Tibial artery (tissue), 4 donors: ENCODE measurements at regions not wholly inside any gene's neighbourhood (a gene's known extent, or its start where the extent isn't known, plus 50 kb on each side); places are given as distances from the start of the nearest gene placed in this dataset.

Source experiments
- DNase-seq, 2 donors: peaks; one replicate each; pipeline ENCODE4 v3.0.0-alpha.2; 2019
- H3K27ac ChIP-seq, 2 donors: fragments of 200-600 bp; sonication (generic) in 1 of 2; 1 replicate in 1 of 2; 2 replicates in 1 of 2; pipeline ENCODE4 v1.5.1; 2018 to 2019; ENCODE audit warnings: mild to moderate bottlenecking in 1 of 2
- H3K27me3 ChIP-seq, 2 donors: fragments of 200-600 bp; sonication (generic) in 1 of 2; one replicate each; pipeline versions ENCODE4 v1.5.1 to v1.6.0; 2016 to 2019
- H3K36me3 ChIP-seq, 3 donors: fragments of 200-600 bp; sonication (generic) in 2 of 3; one replicate each; pipeline ENCODE4 v1.5.1; 2016 to 2019; ENCODE audit warnings: mild to moderate bottlenecking in 2 of 3
- H3K4me1 ChIP-seq, 4 donors: fragments of 200-600 bp; sonication (generic) in 2 of 4; 1 replicate in 3 of 4; 2 replicates in 1 of 4; pipeline ENCODE4 v1.5.1; 2016 to 2019
- H3K4me3 ChIP-seq, 2 donors: fragments of 200-600 bp; sonication (generic) in 1 of 2; 1 replicate in 1 of 2; 2 replicates in 1 of 2; pipeline ENCODE4 v1.5.1; 2018 to 2019; ENCODE audit warnings: mild to moderate bottlenecking in 2 of 2
- H3K9me3 ChIP-seq, 3 donors: fragments of 200-600 bp; sonication (generic) in 1 of 3; one replicate each; pipeline ENCODE4 v1.5.1; 2016 to 2019
- CTCF ChIP-seq, 2 experiments: fragments of 200-600 bp in 1 of 2; fragments of 450-650 bp in 1 of 2; IDR thresholded peaks; one replicate each; pipeline ENCODE4 v1.5.1; 2017 to 2019; ENCODE audit warnings: antibody characterized with exemption in 2 of 2, mild to moderate bottlenecking in 1 of 2, moderate library complexity in 1 of 2
- intact Hi-C: fragments of 100-400 bp; cut with DNase I; formaldehyde crosslinking; loops from one replicate; pipeline ENCODE4 v1.15.0; 2023; ENCODE audit warnings: low total_unique reads

GRCh38 chr13:111461445-111462149, 141.2 kb downstream of the TEX29 start:
- Histone ChIP-seq H3K27ac (no peak overlapping the region), H3K27me3 (peaks cover 0 to 37% of the 10 kb centered on the region in 2 donors), H3K4me1 (no peaks in the 10 kb centered on the region), H3K4me3 (no peak overlapping the region), H3K36me3 (no peaks in the 10 kb centered on the region), H3K9me3 (peaks cover 0 to 2% (median 0%) of the 10 kb centered on the region in 3 donors)
- TF ChIP-seq CTCF (IDR thresholded peaks at IDR 0.05): no peak
- intact Hi-C loops: no loop called here
- DNase-seq: no peak

- Histone ChIP-seq H3K4me3 (no peak overlapping the region), H3K36me3 (no peaks in the 10 kb centered on the region), H3K4me1 (no peaks in the 10 kb centered on the region), H3K27ac (no peak overlapping the region), H3K9me3 (no peaks in the 10 kb centered on the region), H3K27me3 (peaks cover 0 to 38% of the 10 kb centered on the region in 2 donors)
- intact Hi-C loops: no loop called here
- DNase-seq: no peak
- no peak for TF ChIP-seq CTCF (IDR thresholded peaks at IDR 0.05)
Observed at GRCh38 chr13:111462221-111462764, 141.9 kb downstream of the TEX29 start.

DNA sequence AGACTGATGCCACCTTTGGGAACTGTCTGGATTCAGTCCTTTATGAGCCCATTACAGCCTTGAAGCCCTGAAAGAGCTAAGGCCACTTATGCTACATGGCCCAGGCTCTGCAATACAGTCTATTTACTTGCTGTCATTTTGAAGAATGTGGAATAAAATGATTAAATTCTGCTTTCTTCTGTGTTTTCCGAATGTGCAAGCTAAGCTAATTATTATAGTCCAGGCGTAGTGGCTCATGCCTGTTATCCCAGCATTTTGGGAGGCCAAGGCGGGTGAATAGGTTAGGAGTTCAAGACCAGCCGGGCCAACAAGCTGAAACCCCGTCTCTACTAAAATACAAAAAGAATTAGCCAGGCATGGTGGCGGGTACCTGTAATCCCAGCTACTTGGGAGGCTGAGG, 142.5 kb downstream of the TEX29 start:
- no peaks in the 10 kb centered on the region for H3K36me3 ChIP-seq
- H3K4me1 ChIP-seq: no peaks in the 10 kb centered on the region
- no peak for DNase-seq
- H3K27ac ChIP-seq: no peak overlapping the region
- no peak overlapping the region for H3K4me3 ChIP-seq
- no peak for TF ChIP-seq CTCF (IDR thresholded peaks at IDR 0.05)
- peaks cover 0 to 39% of the 10 kb centered on the region in 2 donors for H3K27me3 ChIP-seq
- intact Hi-C loops: no loop called here
- no peaks in the 10 kb centered on the region for H3K9me3 ChIP-seq

DNA sequence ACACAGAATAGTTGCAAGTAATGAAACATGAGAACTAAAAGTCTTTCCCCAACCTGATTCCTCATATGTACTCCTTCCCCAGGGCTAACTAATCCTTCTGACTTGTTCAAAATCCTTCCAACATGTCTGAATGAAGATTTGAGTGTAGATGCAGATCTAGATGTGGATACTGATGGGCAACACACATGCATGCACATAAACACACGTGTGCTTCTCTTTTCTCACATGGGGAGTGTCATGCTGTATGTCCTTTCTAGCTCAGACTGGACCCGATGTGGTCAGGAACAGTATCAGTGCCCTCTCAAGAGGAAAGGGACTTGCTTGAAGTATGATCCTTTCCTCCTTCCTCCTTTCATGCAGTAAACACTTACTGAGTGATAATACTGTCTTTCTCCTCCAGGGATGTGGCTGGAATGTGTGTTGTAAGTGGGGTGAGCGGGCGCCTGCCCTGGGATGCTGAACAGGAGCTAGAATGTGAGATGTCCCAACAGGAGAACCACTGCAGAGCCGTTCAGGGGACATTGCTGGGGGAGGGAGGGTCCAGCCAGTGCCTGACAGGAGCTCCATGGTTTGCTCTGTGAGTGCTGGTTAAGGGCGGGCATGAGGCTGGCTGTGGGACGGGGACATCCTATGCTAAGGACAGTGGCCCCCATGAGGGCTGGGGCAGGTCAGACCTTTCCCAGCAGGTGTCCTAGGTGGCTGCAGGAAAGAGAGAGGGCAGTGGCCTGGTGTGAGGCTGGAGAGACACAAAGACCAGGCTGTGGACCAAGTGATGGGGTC, 146.9 kb downstream of the TEX29 start:
- Histone ChIP-seq H3K4me1 (no peaks in the 10 kb centered on the region), H3K27me3 (peaks cover 0 to 42% of the 10 kb centered on the region in 2 donors), H3K27ac (no peak overlapping the region), H3K4me3 (no peak overlapping the region), H3K9me3 (no peaks in the 10 kb centered on the region), H3K36me3 (no peaks in the 10 kb centered on the region)
- intact Hi-C loops: no loop called here
- no peak for TF ChIP-seq CTCF (IDR thresholded peaks at IDR 0.05)
- DNase-seq: no peak

GRCh38 chr13:111468037-111468959, 147.9 kb downstream of the TEX29 start:
- Histone ChIP-seq H3K27ac (no peak overlapping the region), H3K4me3 (no peak overlapping the region), H3K4me1 (no peaks in the 10 kb centered on the region), H3K9me3 (no peaks in the 10 kb centered on the region), H3K36me3 (no peaks in the 10 kb centered on the region), H3K27me3 (peaks cover 0 to 45% of the 10 kb centered on the region in 2 donors)
- intact Hi-C loops: no loop called here
- TF ChIP-seq CTCF (IDR thresholded peaks at IDR 0.05): no peak
- no peak for DNase-seq
